ENCODE measurements at regions not wholly inside any gene's neighbourhood (a gene's known extent, or its start where the extent isn't known, plus 50 kb on each side); places are given as distances from the start of the nearest gene placed in this dataset.

- Histone ChIP-seq H2BK120ac (ENCODE audit: low read depth, low read length, poor library complexity, severe bottlenecking) (no peak overlapping the region), H2AK5ac (ENCODE audit: insufficient read length, low read length) (no peak overlapping the region), H3K23me2 (ENCODE audit: insufficient read length, low read depth, low read length, poor library complexity, severe bottlenecking) (no peaks in the 10 kb centered on the region), H3K14ac (ENCODE audit: insufficient read depth, low read length) (no peak overlapping the region), H3K9ac (ENCODE audit: extremely low read depth, insufficient read length, low read length) (no peak overlapping the region), H3K27me3 (ENCODE audit: insufficient read depth, low read length) (no peaks in the 10 kb centered on the region), H4K8ac (replicated peaks; ENCODE audit: insufficient read length, low read depth, low read length) (no peak overlapping the region), H3K4me2 (ENCODE audit: insufficient read depth, insufficient read length, low read length) (no peak overlapping the region), H3K27ac (ENCODE audit: insufficient read length, low read depth, low read length) (no peak overlapping the region), H2BK15ac (ENCODE audit: low read depth, low read length) (no peak overlapping the region), H2BK20ac (ENCODE audit: low read depth, low read length, poor library complexity, severe bottlenecking) (no peak overlapping the region), H3K4ac (ENCODE audit: low read depth, low read length) (no peak overlapping the region), H2BK12ac (ENCODE audit: insufficient read length, low read depth, low read length) (no peak overlapping the region), H3T11ph (ENCODE audit: low read length) (no peak overlapping the region), H4K5ac (ENCODE audit: insufficient read length, low read depth, low read length) (no peak overlapping the region), H3K56ac (ENCODE audit: insufficient read length, low read depth, low read length) (no peak overlapping the region), H2BK5ac (ENCODE audit: insufficient read length, low read length) (no peak overlapping the region), H4K20me1 (ENCODE audit: control insufficient read depth, insufficient read depth, insufficient read length) (no peaks in the 10 kb centered on the region), H2AFZ (ENCODE audit: low read length) (no peak overlapping the region), H3K79me2 (ENCODE audit: insufficient read depth, low read length) (no peaks in the 10 kb centered on the region), H3K4me1 (ENCODE audit: insufficient read depth, low read length) (no peaks in the 10 kb centered on the region; the same call in 1 of the 2 replicates), H4K91ac (ENCODE audit: insufficient read length, low read depth, low read length) (no peak overlapping the region), H3K9me3 (ENCODE audit: control insufficient read depth, low read depth, low read length) (no peaks in the 10 kb centered on the region), H3K79me1 (ENCODE audit: insufficient read depth, low read depth, low read length, poor library complexity, severe bottlenecking) (no peaks in the 10 kb centered on the region), H3K23ac (ENCODE audit: insufficient read length, low read depth, low read length) (no peak overlapping the region), H3K18ac (ENCODE audit: insufficient read length, low read depth, low read length) (no peak overlapping the region)
- Mint-ChIP-seq H3K4me1 (no peaks in the 10 kb centered on the region), H3K27ac (no peak overlapping the region), H3K27me3 (ENCODE audit: low read depth) (peaks cover 5% of the 10 kb centered on the region; the same call in 1 of the 2 replicates), H3K9me3 (peaks cover 0 to 1% of the 10 kb centered on the region in 2 experiments; a peak in 1 of 5 replicates), H3K36me3 (ENCODE audit: insufficient read depth in 1 of 3, low read depth in 3 of 3) (0 out of 7 replicates have a peak, but pooled peaks cover 0 to 1% (median 0%) of the 10 kb centered on the region in 3 experiments), H3K4me3 (no peak overlapping the region)
- no peak for DNase-seq
- no peak for TF ChIP-seq CTCF (conservative IDR thresholded peaks at IDR 0.05)
- WGBS (ENCODE audit: extremely low coverage, insufficient read length, low lambda C conversion rate) = no CpG with 5 or more reads among the region's 4 CpGs
These were observed 579.1 kb downstream of the CCSER2 start for GRCh38 chr10:84907461-84908009.

Measured in H9 (cell line).